OCI-LY7 (cell line): ENCODE measurements at regions not wholly inside any gene's neighbourhood (a gene's known extent, or its start where the extent isn't known, plus 50 kb on each side); places are given as distances from the start of the nearest gene placed in this dataset.

Source experiments
- BruUV-seq: library from RNA; stranded (reverse); fragments of 400-500 nt; replicated peaks from 2 replicates; lab custom pipeline; 2021; lab: Mats Ljungman, UMichigan
- CTCF ChIA-PET: fragments of 300-600 bp; sonication (Branson Sonifier 250); formaldehyde crosslinking; loops from one replicate; lab custom pipeline; 2022; ENCODE audit warnings: antibody characterized with exemption; ENCODE audit not compliant: unreplicated experiment; lab: Charles Lee
- POLR2A ChIA-PET: fragments of 300-600 bp; sonication (Branson Sonifier 250); formaldehyde crosslinking; loops from one replicate; lab custom pipeline; 2022; ENCODE audit warnings: antibody characterized with exemption; lab: Charles Lee
- DNase-seq: peaks from one replicate; pipeline ENCODE4 v3.0.0-alpha.2; 2015; ENCODE audit warnings: low spot score
- H2AFZ ChIP-seq: fragments of 200-600 bp; sonication (generic), shearing (Covaris generic); 2 replicates; pipeline ENCODE4 v1.6.1; 2014; ENCODE audit warnings: mild to moderate bottlenecking, antibody characterized with exemption, low read length, moderate library complexity
- H3K27ac ChIP-seq: fragments of 200-600 bp; sonication (generic); 2 replicates; pipeline ENCODE4 v1.5.1; 2014; ENCODE audit warnings: mixed run types, low read depth, mild to moderate bottlenecking, moderate library complexity, low read length, inconsistent platforms; ENCODE audit not compliant: poor library complexity, severe bottlenecking
- H3K36me3 ChIP-seq: fragments of 200-600 bp; sonication (generic); 2 replicates; pipeline ENCODE4 v1.6.1; 2014; ENCODE audit warnings: mild to moderate bottlenecking, antibody characterized with exemption, low read length, moderate library complexity, mixed read lengths; ENCODE audit not compliant: insufficient read depth
- H3K4me1 ChIP-seq: fragments of 200-600 bp; sonication (generic); 2 replicates; pipeline ENCODE4 v1.5.1; 2014; ENCODE audit warnings: mild to moderate bottlenecking, low read length; ENCODE audit not compliant: insufficient read depth, poor library complexity, severe bottlenecking
- H3K4me2 ChIP-seq: fragments of 200-600 bp; sonication (generic); 2 replicates; pipeline ENCODE4 v1.6.1; 2014; ENCODE audit warnings: mild to moderate bottlenecking, low read length
- H3K4me3 ChIP-seq: fragments of 200-600 bp; sonication (generic); 2 replicates; pipeline ENCODE4 v1.5.1; 2014; ENCODE audit warnings: mild to moderate bottlenecking, low read depth, low read length; ENCODE audit not compliant: poor library complexity, severe bottlenecking
- H3K79me2 ChIP-seq: fragments of 200-600 bp; sonication (generic); 2 replicates; pipeline ENCODE4 v1.6.1; 2016; ENCODE audit warnings: low read depth, mild to moderate bottlenecking, low read length, moderate library complexity, mixed read lengths; ENCODE audit not compliant: insufficient read depth
- H3K9me2 ChIP-seq: fragments of 200-600 bp; sonication (generic); 2 replicates; pipeline ENCODE4 v1.6.1; 2016; ENCODE audit warnings: mild to moderate bottlenecking, low read length, mixed read lengths; ENCODE audit not compliant: insufficient read depth
- H3K9me3 ChIP-seq: fragments of 200-600 bp; sonication (generic); 2 replicates; pipeline ENCODE4 v1.6.1; 2014; ENCODE audit warnings: mild to moderate bottlenecking, mixed run types, low read length, mixed read lengths
- H4K20me1 ChIP-seq: fragments of 200-600 bp; sonication (generic); 2 replicates; pipeline ENCODE4 v1.6.1; 2014; ENCODE audit warnings: mild to moderate bottlenecking, antibody characterized with exemption, low read length, moderate library complexity, mixed read lengths; ENCODE audit not compliant: insufficient read depth
- CTCF ChIP-seq: fragments of 200-600 bp; sonication (generic); conservative IDR thresholded peaks from 2 replicates; pipeline ENCODE4 v1.5.1; 2014; ENCODE audit warnings: mild to moderate bottlenecking, antibody characterized with exemption, low read length, moderate library complexity, mixed read lengths
- EZH2phosphoT487 ChIP-seq: fragments of 200-600 bp; sonication (generic); IDR thresholded peaks from 2 replicates; pipeline ENCODE4 v1.6.1; 2018; ENCODE audit warnings: low read depth, borderline replicate concordance, mild to moderate bottlenecking, mixed run types, antibody characterized with exemption, low read length, moderate library complexity, mixed read lengths
- intact Hi-C: fragments of 100-400 bp; cut with micrococcal nuclease; formaldehyde crosslinking; loops from one replicate; pipeline ENCODE4 v1.10.0; 2022; ENCODE audit not compliant: unreplicated experiment

DNA sequence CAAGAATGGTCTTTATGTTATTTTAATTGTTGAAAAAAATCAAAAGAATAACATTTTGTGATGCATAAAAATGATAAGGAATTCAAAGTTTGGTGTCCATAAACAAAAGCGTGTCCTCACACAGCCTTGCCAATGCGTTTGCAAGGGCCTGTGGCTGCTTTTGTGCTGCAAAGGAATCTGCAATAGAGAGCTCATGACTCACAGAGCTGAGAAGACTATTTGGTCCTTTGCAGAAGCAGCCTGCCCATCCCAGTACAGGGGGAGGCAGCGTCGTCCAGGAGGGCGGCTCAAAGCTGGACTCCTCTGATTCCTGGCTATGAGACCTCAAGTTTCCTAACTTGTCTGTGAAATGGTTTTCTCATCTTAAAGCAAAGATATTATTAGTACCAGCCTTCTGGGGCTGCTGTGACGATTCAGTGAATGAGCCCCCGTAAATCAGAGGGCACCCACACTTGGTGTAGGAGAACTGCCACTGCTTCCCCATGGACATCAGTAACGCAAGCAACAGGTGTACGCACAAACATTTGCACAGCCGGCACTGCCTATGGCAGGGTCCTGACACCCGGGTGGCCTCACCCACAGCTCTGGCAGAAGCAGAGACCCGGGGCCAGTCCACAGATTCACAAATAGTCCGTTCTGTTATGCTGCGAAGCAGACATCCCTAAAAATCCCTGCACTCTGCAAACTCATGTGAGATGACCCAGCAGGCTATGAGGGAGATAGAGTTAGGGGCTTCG is 70.6 kb upstream of the ASAP2 start:
- no TSS peak for BruUV-seq
- no peak for TF ChIP-seq CTCF
- ChIA-PET POLR2A (no interaction called here), CTCF (no interaction called here)
- Histone ChIP-seq H2AFZ (no peak overlapping the region), H3K4me1 (no peaks in the 10 kb centered on the region), H3K27ac (no peak overlapping the region), H3K4me3 (no peak overlapping the region), H3K36me3 (no peaks in the 10 kb centered on the region), H4K20me1 (no peaks in the 10 kb centered on the region), H3K79me2 (no peaks in the 10 kb centered on the region), H3K4me2 (no peak overlapping the region), H3K9me2 (no peaks in the 10 kb centered on the region), H3K9me3 (no peaks in the 10 kb centered on the region)
- no peak for DNase-seq
- intact Hi-C loops: no loop called here

DNA sequence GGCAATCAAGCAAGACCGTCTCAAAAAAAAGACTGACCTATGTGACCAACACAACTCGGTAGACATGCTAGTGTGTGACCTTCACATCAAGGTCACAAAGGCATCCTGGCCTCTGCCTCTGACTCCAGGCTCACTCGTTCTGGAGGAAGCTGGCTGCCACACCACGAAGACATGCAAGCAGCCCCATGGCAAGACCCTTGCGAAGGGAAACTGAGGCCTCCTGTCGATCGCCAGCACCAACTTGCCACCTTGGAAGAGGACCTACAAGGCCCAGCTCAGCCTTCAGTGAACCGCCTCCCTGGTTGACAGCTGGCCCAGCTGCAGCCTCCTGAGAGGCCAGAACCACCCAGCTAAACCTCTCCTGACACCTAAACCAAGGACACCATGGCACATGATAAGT is 79.3 kb upstream of the ASAP2 start:
- no peaks in the 10 kb centered on the region for H3K36me3 ChIP-seq
- H4K20me1 ChIP-seq: no peaks in the 10 kb centered on the region
- H3K4me1 ChIP-seq: no peaks in the 10 kb centered on the region
- H2AFZ ChIP-seq: no peak overlapping the region
- TF ChIP-seq CTCF (no peak), EZH2phosphoT487 (no peak)
- H3K4me3 ChIP-seq: no peak overlapping the region
- no peaks in the 10 kb centered on the region for H3K79me2 ChIP-seq
- ChIA-PET CTCF (no interaction called here), POLR2A (no interaction called here)
- intact Hi-C loops: no loop called here
- no peaks in the 10 kb centered on the region for H3K9me2 ChIP-seq
- DNase-seq: no peak
- H3K4me2 ChIP-seq: no peak overlapping the region
- no TSS peak for BruUV-seq
- H3K9me3 ChIP-seq: no peaks in the 10 kb centered on the region
- no peak overlapping the region for H3K27ac ChIP-seq

DNA sequence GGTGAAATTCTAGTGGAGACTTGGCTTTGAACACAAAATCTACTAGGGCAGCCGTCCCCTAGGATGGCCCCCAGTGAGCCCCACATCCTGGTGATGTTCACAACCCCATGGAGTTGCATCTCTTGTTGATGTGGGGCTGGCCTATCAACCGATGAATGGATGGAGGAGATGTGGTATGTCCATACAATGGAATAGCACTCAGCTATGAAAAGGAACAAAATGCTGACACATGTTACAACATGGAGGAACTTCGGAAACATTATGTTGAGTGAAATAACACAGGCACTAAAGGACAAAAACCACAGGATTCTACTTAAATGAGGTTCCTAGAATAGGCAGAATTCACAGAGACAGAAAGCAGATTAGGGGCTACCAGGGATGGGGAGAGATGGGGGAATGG is 80.1 kb upstream of the ASAP2 start:
- ChIA-PET POLR2A (no interaction called here), CTCF (no interaction called here)
- H3K4me3 ChIP-seq: no peak overlapping the region
- H3K4me1 ChIP-seq: no peaks in the 10 kb centered on the region
- H3K79me2 ChIP-seq: no peaks in the 10 kb centered on the region
- H3K36me3 ChIP-seq: no peaks in the 10 kb centered on the region
- no peak overlapping the region for H3K27ac ChIP-seq
- no peak overlapping the region for H2AFZ ChIP-seq
- TF ChIP-seq EZH2phosphoT487 (no peak), CTCF (no peak)
- DNase-seq: no peak
- no TSS peak for BruUV-seq
- no peaks in the 10 kb centered on the region for H4K20me1 ChIP-seq
- no peak overlapping the region for H3K4me2 ChIP-seq
- H3K9me3 ChIP-seq: no peaks in the 10 kb centered on the region
- H3K9me2 ChIP-seq: no peaks in the 10 kb centered on the region
- intact Hi-C loops: no loop called here
